HG02885 (cell line): ENCODE measurements at regions not wholly inside any gene's neighbourhood (a gene's known extent, or its start where the extent isn't known, plus 50 kb on each side); places are given as distances from the start of the nearest gene placed in this dataset.
"Not testable (repeated sequence)": the region's sequence is repeated elsewhere in the genome, so short reads cannot be mapped to it uniquely, and the experiment has no call there.

Experiments
- ATAC-seq: cut with Tn5 transposase; IDR thresholded peaks from one replicate; pipeline ENCODE4 v1.9.1; 2021; ENCODE audit warnings: mild to moderate bottlenecking; ENCODE audit not compliant: unreplicated experiment, poor library complexity

- no peak for ATAC-seq
Measured at GRCh38 chr20:40953856-40954255, 74.8 kb upstream of the TOP1 start.

DNA sequence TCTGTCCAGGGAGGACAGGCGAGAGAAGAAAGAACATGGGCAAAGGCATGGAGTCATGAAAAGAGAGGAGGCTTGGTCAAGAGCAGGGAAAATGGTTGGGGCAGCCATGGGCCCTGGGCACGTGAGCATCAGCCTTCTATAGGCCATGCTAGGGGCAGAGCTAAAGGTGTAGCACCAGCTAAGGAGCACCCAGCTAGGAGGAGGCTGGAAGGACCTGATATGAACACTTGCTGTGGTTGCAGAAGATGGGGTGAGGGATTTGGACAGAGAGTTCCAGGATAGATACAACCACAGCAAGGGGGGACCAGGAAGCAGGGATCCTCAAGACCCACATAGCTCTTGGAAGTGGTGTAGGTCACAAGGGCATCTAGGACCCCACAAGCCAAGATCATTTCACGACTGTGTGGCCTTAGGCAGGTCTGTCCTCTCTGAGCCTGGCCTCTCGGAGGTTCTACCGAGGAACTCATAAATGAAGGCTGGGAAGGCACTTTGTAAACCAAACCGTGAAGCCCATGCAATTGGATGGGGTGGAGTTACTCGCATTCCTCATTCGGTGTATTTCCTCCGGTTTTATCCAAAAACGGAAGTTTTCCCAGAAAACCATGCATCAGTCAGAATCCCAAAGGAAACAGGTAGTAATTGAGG is 74.0 kb upstream of the TOP1 start:
- no peak for ATAC-seq

DNA sequence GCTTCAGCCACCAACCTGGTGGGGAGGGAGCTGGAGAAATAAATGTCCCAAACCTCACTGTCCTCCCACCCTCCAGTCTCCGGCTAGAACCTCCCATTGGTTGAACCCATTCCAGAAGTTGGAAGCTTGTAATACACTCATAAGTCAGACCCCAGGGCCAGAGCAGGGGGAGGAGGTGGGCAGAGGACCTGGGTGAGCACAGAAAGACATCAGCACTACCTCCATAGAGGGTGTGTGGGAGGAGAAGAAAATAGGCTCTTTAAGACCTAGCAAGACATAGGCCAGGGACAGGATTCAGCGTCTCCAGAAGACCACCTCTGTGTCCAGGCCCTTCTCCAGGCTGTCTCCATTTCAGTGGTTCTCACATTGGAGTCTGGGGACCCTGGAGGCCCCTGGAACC is 73.3 kb upstream of the TOP1 start:
- no peak for ATAC-seq

DNA sequence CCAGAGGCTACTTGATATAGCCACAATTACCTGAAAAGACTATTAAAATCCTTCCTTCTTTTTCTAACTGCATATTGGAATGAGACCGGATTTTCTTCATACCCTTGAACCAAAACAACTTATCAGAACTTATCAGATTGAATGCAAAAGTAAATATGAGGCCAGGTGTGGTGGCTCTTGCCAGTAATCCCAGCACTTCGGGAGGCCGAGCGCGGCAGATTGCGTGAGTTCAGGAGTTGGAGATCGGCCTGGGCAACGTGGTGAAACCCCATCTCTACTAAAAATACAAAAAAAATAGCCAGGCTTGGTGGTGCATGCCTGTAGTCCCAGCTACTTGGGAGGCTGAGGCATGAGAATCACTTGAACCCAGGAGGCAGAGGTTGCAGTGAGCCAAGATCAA is 72.8 kb upstream of the TOP1 start:
- ATAC-seq = not testable (repeated sequence)

DNA sequence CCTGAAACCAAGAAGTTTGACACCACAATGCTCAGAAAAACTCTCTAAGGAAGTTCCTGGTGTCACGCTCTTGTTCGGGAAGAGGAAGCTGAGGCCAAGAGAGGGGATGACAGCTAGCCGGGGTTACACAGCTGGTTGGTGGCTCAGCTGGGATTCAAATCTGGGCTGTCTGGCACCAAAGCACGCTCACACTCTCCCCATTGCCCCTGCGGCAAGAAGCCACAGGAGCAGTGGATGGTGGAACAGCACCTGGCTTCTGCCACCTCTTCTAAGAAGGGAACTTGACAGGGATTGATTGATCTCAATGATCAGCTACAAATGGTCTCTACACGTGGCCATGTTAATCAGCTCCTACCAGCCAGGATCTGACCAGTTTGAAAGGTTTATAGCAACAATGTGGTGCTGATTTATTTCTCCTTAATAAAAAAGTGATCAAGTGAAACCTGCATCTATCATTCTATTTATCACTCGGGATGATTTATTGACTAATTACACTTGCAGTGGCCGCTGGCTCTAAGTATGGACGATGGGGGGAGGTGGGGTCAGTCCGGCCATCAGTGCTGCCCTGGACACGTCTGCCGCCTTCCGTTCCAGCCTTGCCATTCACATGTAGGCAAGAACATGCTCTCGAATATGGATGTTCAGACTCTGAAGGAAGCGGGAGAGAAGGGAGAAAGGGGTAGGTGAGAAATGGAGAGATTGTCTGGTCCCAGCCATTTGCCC is 71.9 kb upstream of the TOP1 start:
- no peak for ATAC-seq

GRCh38 chr20:40957265-40957760 is 71.3 kb upstream of the TOP1 start:
- no peak for ATAC-seq

- no peak for ATAC-seq
Measured at GRCh38 chr20:40958598-40958997, 70.0 kb upstream of the TOP1 start.

GRCh38 chr20:40959325-40960092 is 69.1 kb upstream of the TOP1 start:
- ATAC-seq = no peak

DNA sequence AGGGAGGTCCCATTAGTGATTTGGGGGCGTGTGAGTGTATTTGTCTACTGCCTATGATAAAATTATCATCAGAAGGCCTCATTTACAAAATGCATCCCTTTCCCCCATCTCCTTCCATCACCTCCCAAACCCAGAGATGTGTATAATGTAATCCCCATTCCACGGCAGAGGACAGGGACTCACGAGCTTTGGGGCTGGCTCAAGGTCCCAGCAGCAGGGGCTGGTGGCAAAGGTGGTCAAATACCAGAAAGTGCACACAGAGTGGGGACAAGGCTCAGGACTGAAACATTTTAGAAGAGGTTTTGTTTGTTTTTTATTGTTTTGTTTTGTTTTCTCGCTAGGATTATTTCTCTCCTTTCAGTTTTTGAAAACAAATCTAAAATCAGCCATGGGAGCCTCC is 68.5 kb upstream of the TOP1 start:
- ATAC-seq = no peak

- no peak for ATAC-seq
Measured at GRCh38 chr20:40960521-40960956, 68.1 kb upstream of the TOP1 start.

GRCh38 chr20:40961176-40961575 is 67.4 kb upstream of the TOP1 start:
- no peak for ATAC-seq

DNA sequence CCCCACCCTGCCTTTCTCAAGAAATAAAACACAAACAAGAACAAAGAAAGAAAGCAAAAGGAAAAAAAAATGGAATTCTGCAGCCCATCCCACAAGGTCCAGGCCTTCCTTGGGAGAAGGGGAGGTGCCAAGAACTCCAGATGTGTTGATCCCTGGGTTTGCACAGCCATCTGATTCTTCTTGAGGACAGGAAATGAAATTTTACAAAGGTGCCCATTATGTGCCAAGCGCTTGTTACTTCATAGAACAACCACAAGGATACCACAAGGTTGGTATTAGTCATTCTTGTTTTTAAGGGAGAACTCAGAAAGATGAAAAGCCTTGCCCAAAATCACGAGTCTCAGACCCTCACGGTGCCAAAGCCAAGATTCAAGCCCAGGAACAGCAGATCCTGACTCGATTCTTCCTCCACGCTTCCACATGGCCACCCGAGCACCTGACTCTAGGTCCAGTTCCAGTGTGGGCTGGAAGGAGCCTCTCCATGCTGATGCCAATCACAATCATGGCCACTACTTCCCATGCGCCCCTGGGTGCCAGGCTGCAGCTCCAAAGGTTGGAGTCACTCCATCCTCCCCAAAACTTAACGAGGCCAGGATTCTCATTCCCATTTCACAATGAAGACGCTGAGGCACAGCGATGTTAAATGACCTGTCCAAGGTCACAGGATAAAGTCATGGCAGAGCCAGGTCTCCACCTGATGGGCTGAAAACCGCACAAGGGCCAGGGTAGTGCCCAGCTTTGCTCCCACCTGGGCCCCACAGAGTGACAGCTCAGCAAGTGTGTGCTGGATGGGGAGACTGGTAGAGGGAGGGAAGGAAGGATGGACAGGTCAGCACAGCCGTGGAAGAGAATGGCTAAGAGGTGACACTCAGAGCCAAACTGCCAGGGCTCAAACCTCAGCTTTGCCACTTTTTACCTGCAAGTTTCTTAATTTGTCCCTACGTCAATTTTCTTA is 66.7 kb upstream of the TOP1 start:
- no peak for ATAC-seq

GRCh38 chr20:40962733-40963504 is 65.7 kb upstream of the TOP1 start:
- ATAC-seq = peak; percentile 75

- no peak for ATAC-seq
Measured at GRCh38 chr20:40963505-40963845, 65.1 kb upstream of the TOP1 start.

- no peak for ATAC-seq
Measured at GRCh38 chr20:40965671-40966070, 63.0 kb upstream of the TOP1 start.

GRCh38 chr20:40966103-40966502 is 62.5 kb upstream of the TOP1 start:
- ATAC-seq = no peak

DNA sequence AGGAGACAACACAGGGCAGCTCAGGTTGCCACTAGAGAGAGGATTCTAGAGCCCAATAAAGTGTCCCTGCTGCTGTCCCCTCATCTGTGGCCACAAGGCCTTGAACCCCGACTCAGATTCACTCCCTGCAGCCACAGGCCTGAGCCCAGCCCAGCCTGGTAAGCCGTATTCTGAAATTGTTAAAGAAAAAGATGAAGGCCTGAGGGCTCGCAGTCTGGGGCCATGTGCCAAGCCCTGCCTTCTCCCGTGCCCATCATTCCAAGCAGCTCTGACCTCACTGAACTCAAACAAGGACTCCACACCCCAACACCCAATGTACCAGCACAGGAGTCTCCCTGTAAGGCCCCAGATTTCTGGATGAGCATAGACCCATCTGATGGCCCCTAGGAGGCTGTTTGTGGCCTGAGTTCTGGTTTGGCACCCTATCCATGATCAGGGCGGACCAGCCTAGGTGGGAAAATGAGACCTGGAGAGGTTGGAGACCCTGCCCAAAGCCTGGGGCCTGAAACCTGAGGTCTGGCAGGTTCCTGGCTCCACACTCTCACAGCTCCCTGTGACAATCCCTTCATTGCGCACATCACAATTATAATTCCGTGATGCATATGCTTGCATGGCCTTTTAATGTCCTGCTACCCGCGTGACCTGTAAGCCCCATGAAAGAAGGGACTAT is 62.0 kb upstream of the TOP1 start:
- no peak for ATAC-seq

- ATAC-seq = no peak
Measured at GRCh38 chr20:40967700-40968099, 60.9 kb upstream of the TOP1 start.
